ENCODE measurements at regions not wholly inside any gene's neighbourhood (a gene's known extent, or its start where the extent isn't known, plus 50 kb on each side); places are given as distances from the start of the nearest gene placed in this dataset.

DNA sequence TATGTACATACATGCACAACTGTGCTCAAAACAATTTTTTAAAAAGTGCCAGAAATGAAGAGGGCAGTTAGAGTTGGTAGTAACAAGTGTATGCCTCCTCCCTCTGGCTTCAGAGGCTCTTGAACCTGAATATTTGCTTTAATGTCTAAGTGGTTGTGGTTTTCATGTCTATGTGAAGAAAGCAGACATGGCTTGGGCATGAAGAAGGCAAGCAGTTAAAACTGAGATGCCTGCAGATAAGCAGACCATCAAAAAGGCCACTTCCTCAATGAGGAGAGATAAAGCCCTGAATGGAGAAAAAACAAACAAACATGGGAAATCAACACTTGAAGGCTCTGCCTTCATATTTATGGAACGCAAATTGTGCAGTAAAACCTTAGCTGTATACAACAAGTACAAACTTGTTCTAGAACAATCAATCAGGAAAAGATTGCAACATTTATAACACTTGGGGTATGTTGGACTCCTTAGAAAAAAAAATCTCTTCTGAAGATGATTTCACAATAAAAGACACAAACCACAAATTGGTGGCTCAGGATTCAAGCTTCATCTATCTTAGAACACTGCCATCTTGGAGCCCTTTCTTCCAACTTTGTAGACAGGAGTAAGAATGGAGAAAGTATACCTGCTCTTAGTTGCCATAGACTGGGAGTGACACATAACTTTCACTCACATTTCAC, 52.7 kb upstream of the PLA2G4A start:
- H3K9ac ChIP-seq (ENCODE audit: insufficient read depth in 1 of 2, low read length in 2 of 2) = no peak overlapping the region
- 53 to 69% methylated on average over 1 of the region's 1 CpG for WGBS, 2 donors
- DNase-seq (no peak), ATAC-seq (ENCODE audit: insufficient read depth, low FRiP score) (no peak)
- H3K36me3 ChIP-seq (ENCODE audit: control insufficient read depth in 4 of 4, insufficient read depth in 4 of 4, low read length in 4 of 4) = no peaks in the 10 kb centered on the region
- peaks cover 0 to 16% (median 0%) of the 10 kb centered on the region in 5 donors for H3K4me1 ChIP-seq (ENCODE audit: control insufficient read depth in 5 of 5, insufficient read depth in 5 of 5, low read length in 5 of 5)
- no peak overlapping the region for H3K27ac ChIP-seq (ENCODE audit: low read depth in 1 of 2, low read length in 1 of 2)
- no peaks in the 10 kb centered on the region for H3K27me3 ChIP-seq (ENCODE audit: control insufficient read depth in 3 of 3, insufficient read depth in 3 of 3, low read length in 2 of 3)
- no peaks in the 10 kb centered on the region for H3K9me3 ChIP-seq (ENCODE audit: control insufficient read depth in 4 of 4, insufficient read depth in 3 of 4, low read length in 3 of 4)
- TF ChIP-seq CTCF (IDR thresholded peaks at IDR 0.05; ENCODE audit: control extremely low read depth, extremely low read depth) = no peak
- no peak overlapping the region for H3K4me3 ChIP-seq

GRCh38 chr1:186775036-186775435, 53.7 kb upstream of the PLA2G4A start:
- TF ChIP-seq CTCF (IDR thresholded peaks at IDR 0.05; ENCODE audit: control extremely low read depth, extremely low read depth) = no peak
- ATAC-seq (ENCODE audit: insufficient read depth, low FRiP score) (no peak), DNase-seq (peak; percentile 49 to 89 (median 80))
- Histone ChIP-seq H3K9ac (ENCODE audit: insufficient read depth in 1 of 2, low read length in 2 of 2) (no peak overlapping the region), H3K27me3 (ENCODE audit: control insufficient read depth in 3 of 3, insufficient read depth in 3 of 3, low read length in 2 of 3) (no peaks in the 10 kb centered on the region), H3K36me3 (ENCODE audit: control insufficient read depth in 4 of 4, insufficient read depth in 4 of 4, low read length in 4 of 4) (no peaks in the 10 kb centered on the region), H3K27ac (ENCODE audit: low read depth in 1 of 2, low read length in 1 of 2) (no peak overlapping the region), H3K4me1 (ENCODE audit: control insufficient read depth in 5 of 5, insufficient read depth in 5 of 5, low read length in 5 of 5) (peaks cover 0 to 16% (median 0%) of the 10 kb centered on the region in 5 donors), H3K9me3 (ENCODE audit: control insufficient read depth in 4 of 4, insufficient read depth in 3 of 4, low read length in 3 of 4) (no peaks in the 10 kb centered on the region), H3K4me3 (no peak overlapping the region)
- 66 to 92% methylated on average over 2 of the region's 2 CpGs for WGBS, 2 donors

- Histone ChIP-seq H3K9ac (ENCODE audit: insufficient read depth in 1 of 2, low read length in 2 of 2) (no peak overlapping the region), H3K4me1 (ENCODE audit: control insufficient read depth in 5 of 5, insufficient read depth in 5 of 5, low read length in 5 of 5) (peaks cover 0 to 16% (median 0%) of the 10 kb centered on the region in 5 donors), H3K27ac (ENCODE audit: low read depth in 1 of 2, low read length in 1 of 2) (no peak overlapping the region), H3K4me3 (no peak overlapping the region), H3K9me3 (ENCODE audit: control insufficient read depth in 4 of 4, insufficient read depth in 3 of 4, low read length in 3 of 4) (no peaks in the 10 kb centered on the region), H3K36me3 (ENCODE audit: control insufficient read depth in 4 of 4, insufficient read depth in 4 of 4, low read length in 4 of 4) (no peaks in the 10 kb centered on the region), H3K27me3 (ENCODE audit: control insufficient read depth in 3 of 3, insufficient read depth in 3 of 3, low read length in 2 of 3) (no peaks in the 10 kb centered on the region)
- 93 to 96% methylated on average over 3 of the region's 3 CpGs for WGBS, 2 donors
- DNase-seq = no peak
- no peak for TF ChIP-seq CTCF (IDR thresholded peaks at IDR 0.05; ENCODE audit: control extremely low read depth, extremely low read depth)
- no peak for ATAC-seq (ENCODE audit: insufficient read depth, low FRiP score)
Measured at GRCh38 chr1:186772228-186772627, 56.5 kb upstream of the PLA2G4A start.

- H3K4me1 ChIP-seq (ENCODE audit: control insufficient read depth in 5 of 5, insufficient read depth in 5 of 5, low read length in 5 of 5) = peaks cover 0 to 10% (median 0%) of the 10 kb centered on the region in 5 donors
- no peak overlapping the region for H3K4me3 ChIP-seq
- H3K27ac ChIP-seq (ENCODE audit: low read depth in 1 of 2, low read length in 1 of 2) = no peak overlapping the region
- no peaks in the 10 kb centered on the region for H3K27me3 ChIP-seq (ENCODE audit: control insufficient read depth in 3 of 3, insufficient read depth in 3 of 3, low read length in 2 of 3)
- peaks cover 0 to 4% (median 0%) of the 10 kb centered on the region in 4 donors for H3K9me3 ChIP-seq (ENCODE audit: control insufficient read depth in 4 of 4, insufficient read depth in 3 of 4, low read length in 3 of 4)
- WGBS, 2 donors = 96 to 100% methylated on average over 1 of the region's 1 CpG
- H3K36me3 ChIP-seq (ENCODE audit: control insufficient read depth in 4 of 4, insufficient read depth in 4 of 4, low read length in 4 of 4) = no peaks in the 10 kb centered on the region
- ATAC-seq (ENCODE audit: insufficient read depth, low FRiP score) (no peak), DNase-seq (no peak)
- no peak overlapping the region for H3K9ac ChIP-seq (ENCODE audit: insufficient read depth in 1 of 2, low read length in 2 of 2)
- TF ChIP-seq CTCF (IDR thresholded peaks at IDR 0.05; ENCODE audit: control extremely low read depth, extremely low read depth) = no peak
Measured at GRCh38 chr1:186770421-186770820, 58.3 kb upstream of the PLA2G4A start.

Data from lung (tissue), 11 donors.